GM12865 (cell line): ENCODE measurements at regions not wholly inside any gene's neighbourhood (a gene's known extent, or its start where the extent isn't known, plus 50 kb on each side); places are given as distances from the start of the nearest gene placed in this dataset.

Experiments used
- DNase-seq: peaks from one replicate; pipeline ENCODE4 v3.0.0; 2010; ENCODE audit warnings: low read depth
- H3K4me3 ChIP-seq: 2 replicates; pipeline ENCODE4 v1.5.1; 2011; ENCODE audit warnings: mild to moderate bottlenecking, low read depth, low read length, control low read depth
- TF ChIP-seq, protein P1 (sequence below): IDR thresholded peaks from 2 replicates; pipeline ENCODE4 v1.5.1; 2011; ENCODE audit warnings: low read length, control low read depth, low read depth, inconsistent platforms; ENCODE audit not compliant: insufficient read depth; ENCODE audit errors: missing control alignments

DNA sequence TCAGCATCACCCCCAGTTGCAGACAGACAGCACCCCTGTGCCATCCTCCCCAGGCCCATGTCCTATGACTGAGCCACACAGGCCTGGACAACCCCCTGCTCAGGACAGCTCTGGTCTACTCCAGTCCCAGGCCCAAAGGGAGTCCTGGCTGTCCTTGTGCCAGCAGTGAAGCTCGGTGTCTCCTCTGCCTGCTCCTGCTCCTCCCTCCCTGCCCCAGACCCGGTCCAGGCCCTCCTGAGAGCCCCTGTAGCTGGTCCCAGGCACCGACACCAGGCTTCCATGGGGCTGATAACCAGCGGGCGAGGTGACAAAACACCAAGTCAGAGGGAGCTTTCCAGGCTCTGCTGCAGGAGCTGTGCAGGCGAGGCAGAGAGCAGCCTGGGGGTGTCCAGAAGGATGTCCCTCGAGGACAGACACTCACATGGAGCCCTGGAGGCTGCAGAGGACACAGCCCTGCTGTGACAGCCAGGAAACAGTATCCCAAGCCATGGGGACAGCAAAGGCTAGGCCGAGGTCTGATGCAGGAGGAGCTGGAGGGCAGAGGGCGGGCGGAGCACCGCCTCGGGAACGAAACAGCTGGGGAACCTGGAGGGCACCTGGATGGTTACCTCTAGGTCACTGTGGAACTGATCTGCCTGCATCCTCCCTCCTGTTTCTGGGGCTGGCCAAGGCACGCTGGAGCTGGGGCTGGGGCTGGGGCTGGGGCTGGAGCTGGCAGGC is 103.8 kb upstream of the PRR20G start:
- no peak for DNase-seq
- H3K4me3 ChIP-seq: no peak overlapping the region
- TF ChIP-seq, protein P1, sequence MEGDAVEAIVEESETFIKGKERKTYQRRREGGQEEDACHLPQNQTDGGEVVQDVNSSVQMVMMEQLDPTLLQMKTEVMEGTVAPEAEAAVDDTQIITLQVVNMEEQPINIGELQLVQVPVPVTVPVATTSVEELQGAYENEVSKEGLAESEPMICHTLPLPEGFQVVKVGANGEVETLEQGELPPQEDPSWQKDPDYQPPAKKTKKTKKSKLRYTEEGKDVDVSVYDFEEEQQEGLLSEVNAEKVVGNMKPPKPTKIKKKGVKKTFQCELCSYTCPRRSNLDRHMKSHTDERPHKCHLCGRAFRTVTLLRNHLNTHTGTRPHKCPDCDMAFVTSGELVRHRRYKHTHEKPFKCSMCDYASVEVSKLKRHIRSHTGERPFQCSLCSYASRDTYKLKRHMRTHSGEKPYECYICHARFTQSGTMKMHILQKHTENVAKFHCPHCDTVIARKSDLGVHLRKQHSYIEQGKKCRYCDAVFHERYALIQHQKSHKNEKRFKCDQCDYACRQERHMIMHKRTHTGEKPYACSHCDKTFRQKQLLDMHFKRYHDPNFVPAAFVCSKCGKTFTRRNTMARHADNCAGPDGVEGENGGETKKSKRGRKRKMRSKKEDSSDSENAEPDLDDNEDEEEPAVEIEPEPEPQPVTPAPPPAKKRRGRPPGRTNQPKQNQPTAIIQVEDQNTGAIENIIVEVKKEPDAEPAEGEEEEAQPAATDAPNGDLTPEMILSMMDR: no peak

DNA sequence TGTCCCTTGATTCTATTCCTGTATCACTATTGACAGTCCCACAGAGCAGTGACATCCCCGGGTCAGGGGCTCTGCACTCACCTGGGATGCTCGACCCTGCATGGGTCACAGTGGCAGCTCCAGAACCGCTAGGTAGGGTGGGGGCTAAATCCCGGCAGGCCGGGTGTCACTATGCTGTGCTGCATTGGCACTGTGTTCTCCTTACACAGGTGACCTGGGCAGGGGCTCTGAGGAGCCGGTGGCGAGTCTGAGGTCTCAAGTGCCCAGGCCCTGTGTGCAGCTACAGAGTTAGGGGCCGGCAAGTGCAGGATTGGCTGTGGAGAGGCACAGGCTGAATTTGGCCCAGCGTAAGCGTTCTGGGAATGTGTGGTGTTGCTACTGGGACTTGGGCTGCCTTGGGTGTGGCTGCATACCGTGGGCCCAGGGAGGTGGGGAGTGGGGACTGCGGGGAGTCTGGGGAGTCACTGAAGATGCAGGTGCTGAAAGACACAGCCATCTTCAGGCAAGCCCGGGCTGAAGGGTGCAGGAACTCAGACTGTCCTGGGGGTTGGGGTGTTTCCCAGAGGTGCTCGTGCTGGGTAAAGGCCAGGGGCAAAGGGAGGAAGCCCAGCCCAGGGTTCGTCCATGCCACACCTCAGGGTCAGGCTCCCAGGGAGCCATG is 102.6 kb upstream of the PRR20G start:
- TF ChIP-seq, protein P1: no peak
- H3K4me3 ChIP-seq: no peak overlapping the region
- no peak for DNase-seq

DNA sequence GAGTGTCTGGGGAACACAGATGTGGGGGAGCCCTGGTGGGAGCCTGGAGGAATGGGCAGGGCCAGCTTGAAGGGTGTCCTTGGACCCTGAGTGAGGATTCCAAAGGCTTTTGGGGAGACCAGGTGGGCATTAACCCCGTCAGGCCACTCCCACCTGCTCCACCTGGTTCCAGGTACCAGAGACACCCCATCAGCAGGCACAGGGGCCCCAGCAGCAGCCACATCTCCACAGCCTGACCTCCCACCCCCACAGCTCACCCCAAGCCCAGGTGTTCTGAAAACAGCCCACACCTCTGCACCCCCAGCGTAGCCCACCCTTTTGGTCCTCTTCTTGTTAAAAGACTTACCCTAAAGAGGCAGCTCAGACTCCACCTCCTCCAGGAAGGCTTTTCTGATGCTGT is 102.1 kb upstream of the PRR20G start:
- DNase-seq: no peak
- TF ChIP-seq, protein P1: no peak
- no peak overlapping the region for H3K4me3 ChIP-seq

DNA sequence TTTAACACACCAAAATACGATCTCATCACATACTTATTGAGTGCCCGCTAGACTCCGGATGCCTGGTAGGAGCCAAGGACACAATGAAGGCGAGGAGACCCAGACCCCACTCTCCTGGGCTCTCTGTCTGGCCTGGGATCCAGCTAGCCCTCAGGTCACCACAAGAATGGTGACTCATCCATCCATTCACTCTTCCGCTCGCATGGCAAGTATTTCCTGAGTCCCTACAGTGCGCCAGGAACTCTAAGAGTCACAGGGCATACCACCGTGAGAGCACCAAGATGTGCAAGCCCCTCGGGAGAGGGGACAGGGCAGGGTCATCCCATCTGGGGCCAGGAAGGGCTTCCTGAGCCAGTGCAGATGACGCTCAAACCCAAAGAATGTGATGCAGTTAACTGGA is 101.6 kb upstream of the PRR20G start:
- TF ChIP-seq, protein P1: no peak
- no peak overlapping the region for H3K4me3 ChIP-seq
- DNase-seq: no peak

DNA sequence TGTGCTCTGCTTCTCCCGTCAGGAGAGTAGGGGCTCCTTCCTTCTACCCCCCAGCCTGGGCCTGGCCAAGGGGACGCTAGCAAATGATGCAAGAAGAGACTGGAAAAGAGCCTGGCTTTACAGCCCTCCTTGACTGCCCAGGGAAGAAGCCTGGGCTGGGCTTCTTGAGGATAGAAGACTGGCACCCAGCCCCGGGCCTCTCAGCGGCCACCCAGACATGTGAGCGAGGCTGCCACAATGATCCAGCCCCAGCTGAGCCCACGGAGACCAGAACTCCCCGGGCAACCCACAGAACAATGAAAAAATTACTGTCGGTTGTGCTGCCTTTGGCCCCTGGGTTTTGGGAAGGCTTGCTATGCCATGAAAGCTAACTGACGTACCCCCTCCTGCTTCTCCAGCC is 100.6 kb upstream of the PRR20G start:
- TF ChIP-seq, protein P1: no peak
- no peak overlapping the region for H3K4me3 ChIP-seq
- DNase-seq: no peak

DNA sequence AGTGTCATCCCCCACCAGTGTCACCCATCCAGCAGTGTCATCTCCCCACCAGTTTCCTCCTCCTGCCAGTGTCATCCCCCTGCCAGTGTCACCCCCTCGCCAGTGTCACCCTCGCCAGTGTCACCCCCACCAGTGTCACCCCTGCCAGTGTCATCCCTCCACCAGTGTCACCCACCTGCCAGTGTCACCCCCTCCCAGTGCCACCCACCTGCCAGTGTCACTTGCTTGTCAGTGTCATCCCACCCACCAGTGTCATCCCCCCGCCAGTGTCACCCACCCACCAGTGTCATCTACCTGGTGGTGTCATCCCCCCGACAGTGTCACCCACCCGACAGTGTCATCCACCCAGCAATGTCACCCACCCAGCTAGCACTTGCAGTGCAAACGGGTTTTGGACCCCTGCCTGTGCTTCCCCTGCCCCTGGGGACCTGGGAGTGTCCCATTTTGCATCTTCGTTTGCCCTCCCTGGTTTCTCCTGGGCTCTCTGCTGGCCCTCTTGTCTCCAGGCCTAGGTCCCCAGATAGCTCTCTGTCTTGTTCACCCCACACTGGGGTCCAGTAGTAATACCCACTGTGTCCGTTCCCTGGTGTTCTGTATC is 99.8 kb upstream of the PRR20G start:
- DNase-seq: no peak
- TF ChIP-seq, protein P1: no peak
- no peak overlapping the region for H3K4me3 ChIP-seq

DNA sequence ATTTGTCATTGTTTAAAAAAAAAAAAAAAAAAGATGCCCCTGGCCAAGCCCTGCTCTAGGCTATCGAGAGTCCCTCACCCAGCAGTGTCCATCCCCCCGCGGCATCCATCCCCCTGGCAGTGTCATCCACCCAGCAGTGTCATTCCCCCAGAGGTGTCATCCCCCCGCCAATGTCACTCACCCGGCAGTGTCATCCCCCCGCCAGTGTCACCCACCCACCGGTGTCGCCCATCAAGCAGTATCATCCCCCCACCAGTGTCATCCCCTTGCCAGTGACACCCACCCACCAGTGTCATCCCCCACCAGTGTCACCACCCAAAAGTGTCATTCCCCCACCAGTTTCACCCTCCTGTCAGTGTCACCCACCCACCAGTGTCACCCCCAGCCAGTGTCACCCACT is 99.3 kb upstream of the PRR20G start:
- TF ChIP-seq, protein P1: no peak
- no peak for DNase-seq
- no peak overlapping the region for H3K4me3 ChIP-seq
